ENCODE measurements at regions not wholly inside any gene's neighbourhood (a gene's known extent, or its start where the extent isn't known, plus 50 kb on each side); places are given as distances from the start of the nearest gene placed in this dataset.

DNA sequence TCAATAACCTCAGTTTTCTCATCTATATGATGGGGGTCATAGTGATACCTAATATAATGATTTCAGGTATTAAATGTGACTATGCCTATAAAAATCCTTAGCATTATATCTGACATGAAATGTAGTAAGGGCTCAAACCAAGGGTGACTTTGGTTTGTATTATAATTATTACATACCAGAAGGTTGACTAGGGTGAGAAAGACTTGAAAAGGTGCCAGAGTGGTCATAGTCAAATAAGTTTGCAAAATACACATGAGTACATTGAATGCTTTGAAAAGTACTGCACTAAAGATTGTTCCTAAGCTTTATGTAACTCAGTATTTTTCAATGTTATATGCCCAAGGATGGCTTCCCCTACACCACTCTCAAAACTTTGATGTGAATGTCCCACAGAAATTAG is 297.2 kb downstream of the ARPP21 start:
- DNase-seq (ENCODE audit: low spot score): no peak
- intact Hi-C loops (cut with micrococcal nuclease; ENCODE audit: unreplicated experiment): no loop called here
- Histone ChIP-seq H3K27me3 (replicated peaks; ENCODE audit: insufficient read depth, low read depth, low read length, poor library complexity) (no peaks in the 10 kb centered on the region), H3K27ac (ENCODE audit: low read depth, low read length, poor library complexity, severe bottlenecking) (no peak overlapping the region), H3K4me3 (ENCODE audit: low read depth, low read length, poor library complexity, severe bottlenecking) (no peak overlapping the region), H3K4me1 (ENCODE audit: insufficient read depth, low read length, poor library complexity, severe bottlenecking) (peaks cover 7% of the 10 kb centered on the region), H3K9me3 (ENCODE audit: low read depth, low read length, poor library complexity, severe bottlenecking) (no peaks in the 10 kb centered on the region), H3K36me3 (ENCODE audit: insufficient read depth, low read length, poor library complexity, severe bottlenecking) (no peaks in the 10 kb centered on the region)
- TF ChIP-seq EZH2 (IDR thresholded peaks at IDR 0.05; ENCODE audit: borderline replicate concordance, low read depth, low read length, poor library complexity, severe bottlenecking) (no peak), CTCF (conservative IDR thresholded peaks at IDR 0.05; ENCODE audit: low read depth, low read length) (no peak)
- ChIA-PET POLR2A (ENCODE audit: low non-redundant PET) (no interaction called here), CTCF (no interaction called here)
- BruUV-seq (replicated peaks): no TSS peak

DNA sequence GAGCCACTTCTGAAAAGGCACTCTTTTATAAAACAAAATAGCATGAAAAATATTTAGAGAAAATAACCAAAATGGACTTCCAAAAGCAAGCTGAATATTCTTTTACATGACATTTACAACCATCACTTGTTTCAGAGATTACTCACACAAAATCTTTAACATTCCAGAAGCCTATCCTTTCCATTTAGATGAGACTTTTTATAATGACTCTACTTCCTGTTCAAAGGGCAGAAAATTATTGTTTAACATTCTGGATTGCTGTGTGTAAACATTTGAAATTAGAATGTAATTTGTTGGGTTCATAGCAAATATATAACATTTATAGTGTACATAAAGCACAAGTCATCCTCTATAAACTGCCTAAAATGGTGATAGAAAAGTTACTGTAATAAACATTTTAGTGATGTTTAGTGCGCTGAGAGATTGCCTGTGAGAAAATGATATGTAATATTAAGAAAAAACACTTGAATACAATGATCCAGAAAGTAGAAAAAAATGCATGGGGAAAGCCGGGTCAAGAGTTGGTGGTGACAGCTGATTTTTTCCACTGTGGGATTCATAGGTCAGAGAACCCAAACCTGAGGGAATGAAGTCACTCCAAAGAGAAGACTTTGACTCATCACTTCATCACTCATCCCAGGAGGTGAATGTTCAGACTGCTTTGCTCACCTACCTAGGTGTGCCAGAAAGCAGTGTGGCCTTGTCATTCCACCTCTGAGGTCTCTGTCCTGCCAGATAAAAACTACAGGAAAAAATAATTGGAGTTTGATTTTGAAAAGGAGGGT is 305.8 kb downstream of the ARPP21 start:
- POLR2A ChIA-PET (ENCODE audit: low non-redundant PET): no interaction called here
- Histone ChIP-seq H3K9me3 (ENCODE audit: low read depth, low read length, poor library complexity, severe bottlenecking) (no peaks in the 10 kb centered on the region), H3K27me3 (replicated peaks; ENCODE audit: insufficient read depth, low read depth, low read length, poor library complexity) (no peaks in the 10 kb centered on the region), H3K4me3 (ENCODE audit: low read depth, low read length, poor library complexity, severe bottlenecking) (no peak overlapping the region), H3K36me3 (ENCODE audit: insufficient read depth, low read length, poor library complexity, severe bottlenecking) (no peaks in the 10 kb centered on the region), H3K27ac (ENCODE audit: low read depth, low read length, poor library complexity, severe bottlenecking) (no peak overlapping the region), H3K4me1 (ENCODE audit: insufficient read depth, low read length, poor library complexity, severe bottlenecking) (peaks cover 23% of the 10 kb centered on the region)
- no peak for TF ChIP-seq CTCF (conservative IDR thresholded peaks at IDR 0.05; ENCODE audit: low read depth, low read length)
- TF ChIP-seq EZH2 (IDR thresholded peaks at IDR 0.05; ENCODE audit: borderline replicate concordance, low read depth, low read length, poor library complexity, severe bottlenecking): no peak
- CTCF ChIA-PET: no interaction called here
- no peak for DNase-seq (ENCODE audit: low spot score)
- intact Hi-C loops (cut with micrococcal nuclease; ENCODE audit: unreplicated experiment): loop anchor here (5.0 kb wide), 2 partner anchors 1063 to 1668 kb away; no protein-coding TSS in a partner anchor
- BruUV-seq (replicated peaks): no TSS peak

GRCh38 chr3:35946121-35946853 is 307.0 kb downstream of the ARPP21 start:
- no TSS peak for BruUV-seq (replicated peaks)
- Histone ChIP-seq H3K9me3 (ENCODE audit: low read depth, low read length, poor library complexity, severe bottlenecking) (no peaks in the 10 kb centered on the region), H3K27ac (ENCODE audit: low read depth, low read length, poor library complexity, severe bottlenecking) (peak overlapping the region; percentile 68), H3K27me3 (replicated peaks; ENCODE audit: insufficient read depth, low read depth, low read length, poor library complexity) (no peaks in the 10 kb centered on the region), H3K4me1 (ENCODE audit: insufficient read depth, low read length, poor library complexity, severe bottlenecking) (peaks cover 23% of the 10 kb centered on the region), H3K36me3 (ENCODE audit: insufficient read depth, low read length, poor library complexity, severe bottlenecking) (no peaks in the 10 kb centered on the region), H3K4me3 (ENCODE audit: low read depth, low read length, poor library complexity, severe bottlenecking) (peak overlapping the region; percentile 17)
- TF ChIP-seq EZH2 (IDR thresholded peaks at IDR 0.05; ENCODE audit: borderline replicate concordance, low read depth, low read length, poor library complexity, severe bottlenecking) (no peak), CTCF (conservative IDR thresholded peaks at IDR 0.05; ENCODE audit: low read depth, low read length) (peak; percentile 73)
- intact Hi-C loops (cut with micrococcal nuclease; ENCODE audit: unreplicated experiment): loop anchor here (5.0 kb wide), 2 partner anchors 1064 to 1669 kb away; no protein-coding TSS in a partner anchor
- DNase-seq (ENCODE audit: low spot score): peak; percentile 79
- ChIA-PET CTCF (no interaction called here), POLR2A (ENCODE audit: low non-redundant PET) (no interaction called here)
